ENCODE measurements at regions not wholly inside any gene's neighbourhood (a gene's known extent, or its start where the extent isn't known, plus 50 kb on each side); places are given as distances from the start of the nearest gene placed in this dataset.
A peak's percentile ranks its signal among the peaks of the same experiment; 100 is the strongest.

DNA sequence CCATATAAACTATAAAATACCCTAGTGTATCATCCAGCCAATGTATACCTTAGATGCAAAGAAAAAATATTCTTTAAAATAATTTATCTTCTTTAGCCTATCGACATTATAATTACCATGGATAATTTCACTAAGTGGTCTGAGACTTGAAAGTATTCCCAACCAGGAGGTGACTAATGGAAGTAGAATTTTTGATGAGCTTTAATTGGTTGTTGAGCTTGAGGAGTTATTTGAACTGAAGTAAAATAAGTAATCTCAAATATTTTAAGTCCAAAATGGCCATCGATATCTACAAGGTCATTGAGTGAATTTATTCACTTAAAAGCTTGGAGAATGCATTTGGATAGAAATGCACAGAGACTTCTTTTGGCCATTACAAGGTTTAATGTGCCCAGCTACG is 436.2 kb downstream of the TLL1 start:
- DNase-seq (ENCODE audit: low read depth) = no peak
- no peak overlapping the region for H3K4me3 ChIP-seq (replicated peaks; ENCODE audit: low read depth, low read length)
- TF ChIP-seq, protein P1, sequence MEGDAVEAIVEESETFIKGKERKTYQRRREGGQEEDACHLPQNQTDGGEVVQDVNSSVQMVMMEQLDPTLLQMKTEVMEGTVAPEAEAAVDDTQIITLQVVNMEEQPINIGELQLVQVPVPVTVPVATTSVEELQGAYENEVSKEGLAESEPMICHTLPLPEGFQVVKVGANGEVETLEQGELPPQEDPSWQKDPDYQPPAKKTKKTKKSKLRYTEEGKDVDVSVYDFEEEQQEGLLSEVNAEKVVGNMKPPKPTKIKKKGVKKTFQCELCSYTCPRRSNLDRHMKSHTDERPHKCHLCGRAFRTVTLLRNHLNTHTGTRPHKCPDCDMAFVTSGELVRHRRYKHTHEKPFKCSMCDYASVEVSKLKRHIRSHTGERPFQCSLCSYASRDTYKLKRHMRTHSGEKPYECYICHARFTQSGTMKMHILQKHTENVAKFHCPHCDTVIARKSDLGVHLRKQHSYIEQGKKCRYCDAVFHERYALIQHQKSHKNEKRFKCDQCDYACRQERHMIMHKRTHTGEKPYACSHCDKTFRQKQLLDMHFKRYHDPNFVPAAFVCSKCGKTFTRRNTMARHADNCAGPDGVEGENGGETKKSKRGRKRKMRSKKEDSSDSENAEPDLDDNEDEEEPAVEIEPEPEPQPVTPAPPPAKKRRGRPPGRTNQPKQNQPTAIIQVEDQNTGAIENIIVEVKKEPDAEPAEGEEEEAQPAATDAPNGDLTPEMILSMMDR (IDR thresholded peaks at IDR 0.05; ENCODE audit: low read length, missing control alignments) = no peak

DNA sequence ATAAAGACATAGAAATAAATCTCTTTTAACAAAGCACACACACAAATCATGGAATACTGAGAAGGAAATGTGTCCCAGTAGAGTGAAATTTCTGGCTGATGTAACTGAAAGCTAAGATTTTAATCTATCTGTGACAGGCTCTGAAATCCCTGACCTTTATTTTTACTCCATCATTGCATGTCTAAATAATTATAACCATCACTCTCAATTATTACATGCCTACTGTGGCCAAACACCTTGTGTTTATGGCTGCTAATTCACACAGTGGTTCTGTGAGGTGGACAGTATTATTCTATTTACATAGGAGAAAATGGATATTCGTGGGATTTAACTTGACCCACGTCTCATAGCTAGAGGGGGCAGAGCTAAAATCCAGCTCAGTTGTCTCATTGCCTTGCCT is 438.1 kb downstream of the TLL1 start:
- no peak for DNase-seq (ENCODE audit: low read depth)
- TF ChIP-seq, protein P1 (IDR thresholded peaks at IDR 0.05; ENCODE audit: low read length, missing control alignments) = no peak
- H3K4me3 ChIP-seq (replicated peaks; ENCODE audit: low read depth, low read length) = no peak overlapping the region

DNA sequence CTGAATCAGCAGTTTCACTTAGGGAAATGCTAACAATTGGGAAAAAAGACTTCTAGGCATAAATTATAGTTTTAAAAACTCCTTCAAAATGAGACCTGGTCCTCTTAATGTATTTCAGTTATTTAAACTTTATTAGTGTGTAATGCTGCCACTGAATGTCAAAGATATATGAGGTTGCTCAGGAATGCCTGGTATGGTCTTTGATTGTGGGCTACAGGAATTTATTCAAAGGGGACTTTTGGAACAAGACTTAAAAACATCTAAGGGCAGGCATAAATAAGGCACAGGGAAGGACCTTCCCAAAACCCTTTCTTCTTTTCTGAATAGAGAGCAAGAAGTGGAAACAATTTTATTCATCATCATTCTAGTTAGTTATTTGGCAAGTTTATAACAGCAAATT is 439.1 kb downstream of the TLL1 start:
- no peak overlapping the region for H3K4me3 ChIP-seq (replicated peaks; ENCODE audit: low read depth, low read length)
- TF ChIP-seq, protein P1 (IDR thresholded peaks at IDR 0.05; ENCODE audit: low read length, missing control alignments) = no peak
- peak; percentile 38 for DNase-seq (ENCODE audit: low read depth)

DNA sequence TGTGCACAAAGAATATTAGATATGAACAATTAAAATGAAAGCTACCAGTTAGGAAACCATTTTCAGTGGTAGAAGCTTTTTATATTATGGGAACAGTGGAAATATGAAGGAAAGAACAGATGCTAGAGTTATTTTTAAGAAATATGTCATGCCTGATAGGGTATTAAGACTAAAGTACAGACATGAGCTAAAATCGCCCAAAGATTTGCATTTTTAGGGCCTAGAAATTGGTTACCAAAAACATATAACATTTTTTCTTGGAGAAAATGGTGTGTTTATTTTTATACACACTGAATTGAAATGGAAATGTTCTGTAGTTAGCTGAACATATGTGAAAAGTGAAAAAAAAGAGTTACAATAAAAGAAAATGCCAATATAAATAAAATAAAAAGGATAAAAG is 441.9 kb downstream of the TLL1 start:
- H3K4me3 ChIP-seq (replicated peaks; ENCODE audit: low read depth, low read length) = no peak overlapping the region
- no peak for DNase-seq (ENCODE audit: low read depth)
- TF ChIP-seq, protein P1 (IDR thresholded peaks at IDR 0.05; ENCODE audit: low read length, missing control alignments) = no peak

DNA sequence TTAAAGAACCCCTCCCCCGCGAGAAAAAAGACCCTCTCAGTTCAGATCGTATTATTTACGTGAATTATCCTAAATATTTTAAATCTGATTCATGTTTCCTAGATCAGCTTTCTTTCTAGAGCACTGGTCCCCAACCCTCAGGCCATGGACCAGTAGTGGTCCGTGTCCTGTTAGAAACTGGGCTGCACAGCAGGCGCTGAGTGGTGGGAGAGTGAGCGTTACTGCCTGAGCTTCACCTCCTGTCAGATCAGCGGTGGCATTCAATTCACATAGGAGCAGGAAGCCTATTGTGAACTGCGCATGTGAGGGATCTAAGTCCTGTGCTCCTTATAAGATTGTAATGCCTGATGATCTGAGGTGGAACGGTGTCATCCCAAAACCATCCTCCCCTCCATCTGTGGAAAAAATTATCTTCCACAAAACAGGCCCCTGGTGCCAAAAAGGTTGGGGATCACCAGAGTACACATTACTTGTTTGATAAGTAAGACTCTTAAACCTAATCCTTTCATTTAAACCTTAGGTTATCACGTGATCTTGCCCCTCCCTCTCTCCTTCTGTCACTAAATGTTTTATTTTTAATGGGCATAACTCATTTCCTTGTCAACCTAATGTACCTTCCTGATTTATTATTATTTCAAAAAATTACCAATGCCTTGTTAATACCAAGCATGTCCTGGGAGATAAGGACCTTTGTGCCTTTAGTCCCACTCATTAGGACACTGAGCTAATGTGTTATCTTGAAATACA is 442.9 kb downstream of the TLL1 start:
- TF ChIP-seq, protein P1 (IDR thresholded peaks at IDR 0.05; ENCODE audit: low read length, missing control alignments) = no peak
- H3K4me3 ChIP-seq (replicated peaks; ENCODE audit: low read depth, low read length) = no peak overlapping the region
- no peak for DNase-seq (ENCODE audit: low read depth)

DNA sequence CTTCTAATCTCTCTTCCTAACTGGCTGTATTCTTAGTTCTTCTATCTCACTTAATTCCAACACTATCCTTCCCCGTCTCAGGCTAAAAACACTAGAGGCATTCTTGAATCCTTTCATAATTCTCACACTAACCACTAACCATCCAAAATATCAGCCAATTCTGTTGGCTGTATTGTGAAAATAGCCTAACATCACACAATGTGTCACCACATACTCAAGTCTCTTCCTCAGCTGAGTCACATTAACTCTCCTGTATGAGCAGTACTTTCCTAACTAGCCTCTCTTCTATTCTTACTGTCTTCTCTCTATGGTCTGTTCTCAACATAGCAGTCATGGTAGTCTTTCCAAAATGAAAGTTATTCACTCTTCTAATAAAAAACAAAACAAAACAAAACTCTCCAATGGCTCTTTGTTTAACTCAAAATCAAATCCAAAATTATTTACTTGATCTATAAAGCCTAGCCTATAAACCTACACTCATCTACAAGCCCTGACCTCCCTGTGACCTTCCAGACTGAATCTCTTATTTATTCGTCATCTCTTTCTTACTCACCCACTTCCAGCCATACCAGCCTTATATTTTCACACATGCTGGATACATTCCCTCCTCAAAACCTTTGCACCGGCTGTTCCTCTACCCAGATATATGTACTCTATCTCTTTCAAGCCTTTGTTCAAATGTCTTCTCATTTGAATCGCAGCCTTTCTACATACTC is 445.9 kb downstream of the TLL1 start:
- DNase-seq (ENCODE audit: low read depth) = peak; percentile 70
- H3K4me3 ChIP-seq (replicated peaks; ENCODE audit: low read depth, low read length) = no peak overlapping the region
- TF ChIP-seq, protein P1 (IDR thresholded peaks at IDR 0.05; ENCODE audit: low read length, missing control alignments) = no peak
